Neural crest cell (in vitro differentiated cells): ENCODE measurements at regions not wholly inside any gene's neighbourhood (a gene's known extent, or its start where the extent isn't known, plus 50 kb on each side); places are given as distances from the start of the nearest gene placed in this dataset.

Experiments used
- DNase-seq: peaks from one replicate; pipeline ENCODE4 v3.0.0; 2021; ENCODE audit warnings: low read depth, mixed read lengths, low spot score
- H3K27ac Mint-ChIP-seq: one replicate; pipeline ENCODE4 v1.8.0; 2021; ENCODE audit warnings: mild to moderate bottlenecking, mixed read lengths; ENCODE audit not compliant: unreplicated experiment
- H3K27me3 Mint-ChIP-seq: 2 replicates; pipeline ENCODE4 v1.8.0; 2021; ENCODE audit warnings: low read depth, mild to moderate bottlenecking, mixed read lengths
- H3K36me3 Mint-ChIP-seq: 2 replicates; pipeline ENCODE4 v1.8.0; 2021; ENCODE audit warnings: low read depth, mild to moderate bottlenecking, mixed read lengths
- H3K4me1 Mint-ChIP-seq: 2 replicates; pipeline ENCODE4 v1.8.0; 2021; ENCODE audit warnings: mixed read lengths
- H3K4me3 Mint-ChIP-seq: one replicate; pipeline ENCODE4 v1.8.0; 2021; ENCODE audit warnings: mild to moderate bottlenecking, mixed read lengths
- H3K9me3 Mint-ChIP-seq: 2 replicates; pipeline ENCODE4 v1.8.0; 2021; ENCODE audit warnings: mixed read lengths
- CTCF ChIP-seq: fragments of 200-600 bp; sonication (generic); conservative IDR thresholded peaks from 2 replicates; pipeline ENCODE4 v1.5.0; 2021; ENCODE audit warnings: antibody characterized with exemption, mild to moderate bottlenecking

GRCh38 chr4:181225616-181226261, 1017.5 kb upstream of the TENM3 start:
- peaks cover 25% of the 10 kb centered on the region for H3K4me1 Mint-ChIP-seq
- no peak overlapping the region for H3K4me3 Mint-ChIP-seq
- H3K27ac Mint-ChIP-seq = peak overlapping the region; percentile 40
- no peak for DNase-seq
- H3K9me3 Mint-ChIP-seq = no peaks in the 10 kb centered on the region
- no peaks in the 10 kb centered on the region for H3K27me3 Mint-ChIP-seq
- no peak for TF ChIP-seq CTCF
- no peaks in the 10 kb centered on the region for H3K36me3 Mint-ChIP-seq

GRCh38 chr4:181234951-181235680, 1008.1 kb upstream of the TENM3 start:
- DNase-seq = no peak
- no peaks in the 10 kb centered on the region for H3K27me3 Mint-ChIP-seq
- H3K9me3 Mint-ChIP-seq = peaks cover 6% of the 10 kb centered on the region
- TF ChIP-seq CTCF = no peak
- peaks cover 13% of the 10 kb centered on the region for H3K4me1 Mint-ChIP-seq
- H3K4me3 Mint-ChIP-seq = no peak overlapping the region
- H3K36me3 Mint-ChIP-seq = no peaks in the 10 kb centered on the region
- H3K27ac Mint-ChIP-seq = no peak overlapping the region

GRCh38 chr4:181245326-181245725, 997.9 kb upstream of the TENM3 start:
- H3K36me3 Mint-ChIP-seq = no peaks in the 10 kb centered on the region
- H3K4me1 Mint-ChIP-seq = peaks cover 11% of the 10 kb centered on the region
- H3K27ac Mint-ChIP-seq = no peak overlapping the region
- no peak for DNase-seq
- H3K9me3 Mint-ChIP-seq = peaks cover 5% of the 10 kb centered on the region
- no peak overlapping the region for H3K4me3 Mint-ChIP-seq
- H3K27me3 Mint-ChIP-seq = no peaks in the 10 kb centered on the region
- no peak for TF ChIP-seq CTCF

GRCh38 chr4:181249031-181249430, 994.2 kb upstream of the TENM3 start:
- peaks cover 11% of the 10 kb centered on the region for H3K4me1 Mint-ChIP-seq
- peaks cover 8% of the 10 kb centered on the region for H3K9me3 Mint-ChIP-seq
- no peaks in the 10 kb centered on the region for H3K27me3 Mint-ChIP-seq
- H3K4me3 Mint-ChIP-seq = no peak overlapping the region
- no peak for TF ChIP-seq CTCF
- H3K27ac Mint-ChIP-seq = peak overlapping the region; percentile 40
- DNase-seq = no peak
- no peaks in the 10 kb centered on the region for H3K36me3 Mint-ChIP-seq

GRCh38 chr4:181254771-181255170, 988.4 kb upstream of the TENM3 start:
- H3K4me3 Mint-ChIP-seq = no peak overlapping the region
- peaks cover 11% of the 10 kb centered on the region for H3K9me3 Mint-ChIP-seq
- H3K27ac Mint-ChIP-seq = no peak overlapping the region

More at GRCh38 chr4:181254771-181255170, 988.4 kb upstream of the TENM3 start:
- DNase-seq = no peak
- no peaks in the 10 kb centered on the region for H3K27me3 Mint-ChIP-seq
- no peak for TF ChIP-seq CTCF
- peaks cover 19% of the 10 kb centered on the region for H3K4me1 Mint-ChIP-seq
- no peaks in the 10 kb centered on the region for H3K36me3 Mint-ChIP-seq
